IPS-18c (cell line): ENCODE measurements at regions not wholly inside any gene's neighbourhood (a gene's known extent, or its start where the extent isn't known, plus 50 kb on each side); places are given as distances from the start of the nearest gene placed in this dataset.

Source experiments
- H3K4me3 ChIP-seq: 2 replicates; pipeline ENCODE4 v1.7.0; 2013; ENCODE audit warnings: low read depth, mild to moderate bottlenecking, low read length, moderate library complexity; ENCODE audit not compliant: insufficient read depth
- H3K9me3 ChIP-seq: one replicate; pipeline ENCODE4 v1.6.1; 2013; ENCODE audit warnings: mild to moderate bottlenecking, low read length, moderate library complexity; ENCODE audit not compliant: control insufficient read depth, insufficient read depth

DNA sequence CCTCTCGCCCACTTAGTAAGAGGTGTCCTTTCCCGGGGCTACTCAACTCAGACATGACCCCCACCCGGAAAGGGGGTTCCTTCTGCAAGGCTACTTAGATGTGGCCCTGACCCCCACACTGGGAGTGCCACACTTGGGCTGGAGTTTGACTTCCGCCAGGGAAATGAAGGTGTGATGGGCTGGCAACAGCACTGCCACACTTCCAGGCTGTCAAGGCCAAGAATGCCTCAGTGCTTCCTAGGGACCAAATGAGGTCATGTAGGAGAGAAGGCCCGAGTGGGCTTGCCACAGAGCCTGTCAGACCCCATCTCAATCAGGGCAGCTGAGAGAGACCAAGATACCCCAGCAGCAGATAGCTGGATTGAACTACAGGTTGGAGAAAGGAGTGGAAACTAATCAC lies 55.5 kb downstream of the DRD1 start:
- no peak overlapping the region for H3K4me3 ChIP-seq
- H3K9me3 ChIP-seq: no peaks in the 10 kb centered on the region

DNA sequence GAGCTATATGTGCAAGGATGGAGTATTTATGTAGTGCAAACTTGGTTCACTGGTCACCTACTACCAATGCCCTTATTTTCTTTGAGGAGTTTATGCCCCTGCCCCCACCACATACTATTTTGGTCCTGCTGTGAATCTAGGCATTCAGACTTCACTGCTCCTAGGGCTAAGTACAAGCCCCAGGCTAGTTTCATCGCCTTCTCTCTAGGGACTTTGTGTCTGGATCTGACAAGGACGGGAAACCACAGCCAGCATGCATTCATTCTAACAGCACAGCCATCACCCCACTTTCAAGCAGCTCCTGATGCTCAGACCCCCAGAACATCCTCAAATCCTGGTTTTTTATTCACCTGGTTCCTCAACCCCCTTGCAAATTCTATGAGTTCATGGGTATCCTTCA lies 56.8 kb downstream of the DRD1 start:
- Histone ChIP-seq H3K4me3 (no peak overlapping the region), H3K9me3 (no peaks in the 10 kb centered on the region)

DNA sequence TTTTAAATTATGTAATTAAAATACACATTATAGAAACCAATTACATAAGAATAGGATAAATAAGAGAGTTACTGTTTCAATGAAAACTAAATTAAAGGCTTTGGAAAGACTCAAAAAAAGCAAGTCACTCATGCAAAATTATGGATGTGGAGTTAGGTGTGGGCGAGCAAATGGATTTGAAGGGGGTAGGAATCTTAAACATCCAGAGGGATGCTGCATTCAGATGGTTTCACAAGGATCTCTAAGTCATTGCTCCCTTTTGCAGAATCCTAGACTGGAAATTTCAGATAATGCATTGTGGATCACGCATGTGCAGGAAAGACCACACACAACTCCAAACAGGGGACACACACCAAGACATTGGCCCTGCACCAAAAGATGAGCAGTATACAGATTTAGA lies 57.5 kb downstream of the DRD1 start:
- no peaks in the 10 kb centered on the region for H3K9me3 ChIP-seq
- no peak overlapping the region for H3K4me3 ChIP-seq

DNA sequence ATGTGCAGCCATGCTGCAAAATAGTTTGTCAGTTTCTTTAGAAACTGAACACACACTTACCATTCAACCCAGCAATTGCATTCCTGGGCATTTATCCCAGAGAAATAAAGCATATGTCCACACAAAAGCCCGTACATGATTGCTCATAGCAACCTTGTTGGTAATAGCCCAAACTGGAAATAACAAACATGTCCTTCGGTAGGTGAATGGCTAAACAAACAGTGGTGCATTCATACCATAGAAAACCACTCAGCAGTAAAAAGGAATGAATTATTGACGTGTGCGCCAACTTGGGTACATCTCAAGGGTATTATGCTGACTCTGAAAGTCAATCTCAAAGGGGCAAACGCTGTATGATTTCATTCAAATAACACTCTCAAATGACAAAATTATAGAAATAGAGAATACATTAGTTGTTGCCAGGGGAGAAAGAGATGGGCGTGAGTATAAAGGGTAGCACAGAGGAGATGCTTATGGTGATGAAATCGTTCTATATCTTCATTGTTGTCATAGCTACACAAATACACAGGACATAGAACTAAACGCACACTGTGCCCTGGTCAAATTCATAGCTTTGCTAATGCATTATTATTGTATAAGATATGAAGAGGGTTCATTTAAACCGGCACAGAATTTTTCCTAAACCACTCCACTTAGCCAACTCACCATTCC lies 58.2 kb downstream of the DRD1 start:
- no peaks in the 10 kb centered on the region for H3K9me3 ChIP-seq
- no peak overlapping the region for H3K4me3 ChIP-seq

DNA sequence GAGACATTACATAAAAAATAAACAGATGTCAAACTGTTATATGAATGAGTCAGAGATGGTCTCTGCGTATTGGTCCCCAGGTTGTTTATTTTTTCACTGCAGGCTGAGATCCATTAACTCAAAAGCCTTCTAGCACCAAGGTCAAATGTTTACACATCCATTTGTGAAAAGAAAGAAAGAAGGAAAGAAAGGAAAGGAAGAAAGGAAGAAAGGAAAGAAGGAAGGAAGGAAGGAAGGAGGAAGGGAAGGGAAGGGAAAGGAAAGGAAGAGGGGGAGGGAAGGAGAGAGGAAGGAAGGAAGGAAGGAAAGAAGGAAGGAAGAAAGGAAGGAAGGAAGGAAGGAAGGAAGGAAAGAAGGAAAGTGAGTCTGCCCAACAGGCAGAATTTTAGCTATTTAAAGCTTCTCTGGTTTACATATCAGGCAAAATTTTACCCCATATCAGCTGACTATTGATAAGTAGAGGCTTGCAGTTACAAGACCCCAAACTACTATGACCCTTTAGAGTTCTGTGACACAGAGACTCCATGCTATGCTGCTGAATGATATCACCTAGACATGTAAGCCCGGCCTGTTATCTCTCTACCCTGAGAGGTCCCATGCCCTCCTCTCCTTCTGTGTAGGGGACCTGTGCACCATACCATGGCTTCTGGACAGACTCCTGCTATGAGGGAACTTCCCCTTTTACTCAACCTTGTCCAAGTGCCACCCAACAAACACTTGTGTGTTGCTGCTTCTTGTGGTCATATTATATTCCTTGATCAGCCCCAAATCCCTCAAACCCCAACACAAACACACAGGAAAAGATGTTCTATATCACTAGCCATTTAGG lies 59.0 kb downstream of the DRD1 start:
- Histone ChIP-seq H3K9me3 (no peaks in the 10 kb centered on the region), H3K4me3 (no peak overlapping the region)

DNA sequence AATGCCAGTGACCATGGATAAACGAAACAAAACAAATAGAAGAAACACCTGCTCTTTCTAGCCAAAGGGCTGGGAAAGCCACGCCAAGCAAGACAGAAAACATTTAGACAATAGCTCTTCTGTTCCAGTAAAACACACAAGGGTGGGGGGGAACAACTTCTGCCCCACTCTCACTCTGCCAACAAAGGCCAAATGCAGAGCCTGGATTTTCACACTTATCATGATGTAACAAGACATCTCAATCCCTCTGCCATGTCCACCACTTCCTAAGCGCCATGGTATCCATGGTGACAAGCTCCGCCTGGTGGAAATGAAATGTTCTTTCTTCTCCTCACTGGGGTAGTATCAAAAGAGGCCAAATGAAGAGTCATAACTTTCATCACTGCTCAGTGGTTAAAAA lies 60.6 kb downstream of the DRD1 start:
- no peaks in the 10 kb centered on the region for H3K9me3 ChIP-seq
- H3K4me3 ChIP-seq: no peak overlapping the region

DNA sequence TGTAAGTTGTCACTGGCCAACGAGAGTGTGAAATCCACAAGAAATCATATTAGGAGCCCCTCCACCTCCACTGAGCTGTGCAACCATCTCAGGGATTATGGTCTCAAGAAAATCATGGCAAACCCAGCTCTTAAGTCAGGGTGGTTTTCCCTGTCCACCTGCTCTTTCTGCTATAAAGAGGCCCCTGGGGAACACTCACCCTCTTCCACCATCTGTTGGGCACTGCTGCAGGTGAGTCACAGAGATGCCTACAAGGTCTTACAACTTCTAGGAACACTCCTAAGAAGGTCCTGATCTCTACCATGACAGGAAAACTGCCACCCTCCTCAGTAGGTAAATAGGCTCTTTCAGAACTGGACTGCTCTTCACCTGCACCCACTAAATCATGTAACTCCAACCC lies 61.8 kb downstream of the DRD1 start:
- H3K9me3 ChIP-seq: no peaks in the 10 kb centered on the region

DNA sequence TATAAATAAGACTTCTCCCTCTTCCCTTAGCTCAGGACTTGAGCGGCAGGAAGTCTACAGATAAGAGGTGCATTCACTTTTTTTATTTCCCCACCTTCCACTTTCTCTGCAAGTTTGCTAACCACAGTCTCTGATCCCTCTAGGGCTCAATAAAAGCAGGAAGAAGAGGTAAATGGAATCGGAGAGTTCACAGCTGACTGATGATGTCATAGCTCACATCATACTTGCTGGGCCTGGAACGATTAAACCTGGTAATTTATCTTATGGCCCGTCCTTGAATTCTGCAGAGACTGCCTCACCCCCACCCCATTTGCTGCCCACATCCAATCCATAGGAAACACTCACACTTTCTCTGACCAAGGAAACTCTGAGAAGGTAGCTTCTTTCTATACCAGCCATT lies 62.9 kb downstream of the DRD1 start:
- Histone ChIP-seq H3K4me3 (no peak overlapping the region), H3K9me3 (no peaks in the 10 kb centered on the region)

More for the DNA sequence above, 61.8 kb downstream of the DRD1 start:
- no peak overlapping the region for H3K4me3 ChIP-seq

DNA sequence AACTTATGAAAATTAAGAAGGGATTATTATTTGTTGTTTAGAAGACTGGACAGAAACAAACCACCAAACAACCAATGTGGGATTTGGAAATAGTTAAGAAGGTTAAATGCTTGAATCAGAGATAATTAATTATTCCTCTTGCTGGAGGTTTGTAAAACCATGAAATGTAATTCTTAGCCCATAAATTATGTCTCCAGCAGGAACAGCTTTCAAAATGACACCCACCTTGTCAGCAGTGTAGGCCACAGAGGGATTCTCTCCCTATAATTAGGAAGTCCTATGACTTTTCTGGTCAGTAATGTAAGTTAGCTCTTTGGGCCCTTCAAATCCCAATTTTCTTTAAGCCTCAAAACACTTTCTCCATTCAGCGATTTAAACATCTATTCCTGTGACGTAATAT lies 63.3 kb downstream of the DRD1 start:
- Histone ChIP-seq H3K9me3 (no peaks in the 10 kb centered on the region), H3K4me3 (no peak overlapping the region)

DNA sequence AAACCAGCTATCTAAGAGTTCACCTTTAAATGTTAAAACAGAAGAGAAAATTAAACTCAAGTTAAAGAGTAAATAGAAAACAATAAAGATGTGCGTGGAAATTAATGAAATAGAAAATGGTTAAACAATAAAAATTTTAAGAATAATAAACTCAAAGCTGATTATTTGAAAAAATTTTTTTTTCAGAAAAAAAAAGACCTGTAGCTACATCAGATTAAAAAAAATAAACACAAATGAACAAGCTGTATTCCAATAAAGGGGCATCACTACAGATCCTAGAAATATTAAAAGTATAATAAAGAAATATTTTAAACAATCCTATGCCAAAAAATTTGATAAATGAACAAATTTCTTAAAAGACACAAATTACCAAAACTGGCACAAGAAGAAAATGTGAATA lies 64.1 kb downstream of the DRD1 start:
- H3K4me3 ChIP-seq: no peak overlapping the region
- H3K9me3 ChIP-seq: no peaks in the 10 kb centered on the region

DNA sequence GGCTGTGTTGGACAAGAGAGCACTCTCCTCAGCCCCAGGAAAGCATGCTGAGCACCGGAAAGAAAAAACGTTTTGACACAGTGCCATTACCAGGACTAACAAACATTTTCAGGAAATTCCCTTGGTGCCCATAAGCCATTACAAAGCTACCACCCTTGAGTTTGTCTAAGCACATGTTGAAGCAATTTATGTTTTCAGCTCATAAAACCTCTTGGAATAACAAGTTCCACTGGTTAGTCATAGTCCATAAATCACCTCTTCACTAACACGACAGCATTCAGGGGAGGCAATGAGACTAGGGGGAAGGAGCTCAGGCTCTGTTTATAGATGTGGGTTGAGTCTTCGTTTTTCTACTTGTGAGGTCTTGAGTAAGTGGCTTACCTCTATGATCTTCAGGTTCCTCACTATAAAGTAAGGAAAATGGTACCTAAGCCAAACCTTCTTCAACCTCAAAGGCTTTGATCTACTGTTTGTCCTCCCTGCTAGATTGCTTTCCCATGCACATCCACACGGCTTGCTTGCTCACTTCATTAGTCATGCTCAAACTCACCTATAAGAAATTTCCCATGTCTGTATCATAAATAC lies 65.4 kb downstream of the DRD1 start:
- no peaks in the 10 kb centered on the region for H3K9me3 ChIP-seq
- no peak overlapping the region for H3K4me3 ChIP-seq

DNA sequence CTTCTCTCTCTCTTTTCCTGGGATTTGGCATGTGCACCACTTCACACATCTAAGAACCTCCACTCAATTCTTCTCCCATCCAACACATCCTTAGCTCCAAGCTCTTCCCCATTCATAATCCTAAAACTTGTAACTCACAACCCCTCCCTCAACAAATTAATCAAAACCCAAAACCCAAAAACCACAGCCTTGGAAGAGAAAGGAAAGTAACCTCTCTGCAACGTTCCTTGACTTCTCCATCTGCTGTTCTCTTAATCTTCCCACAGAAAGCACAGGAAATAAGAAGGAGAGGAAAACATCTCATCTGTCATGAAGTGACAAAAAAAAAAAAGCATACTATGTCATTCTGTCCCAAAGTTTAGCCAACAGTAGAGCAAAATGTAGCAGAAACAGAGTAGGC lies 66.2 kb downstream of the DRD1 start:
- Histone ChIP-seq H3K4me3 (no peak overlapping the region), H3K9me3 (no peaks in the 10 kb centered on the region)

DNA sequence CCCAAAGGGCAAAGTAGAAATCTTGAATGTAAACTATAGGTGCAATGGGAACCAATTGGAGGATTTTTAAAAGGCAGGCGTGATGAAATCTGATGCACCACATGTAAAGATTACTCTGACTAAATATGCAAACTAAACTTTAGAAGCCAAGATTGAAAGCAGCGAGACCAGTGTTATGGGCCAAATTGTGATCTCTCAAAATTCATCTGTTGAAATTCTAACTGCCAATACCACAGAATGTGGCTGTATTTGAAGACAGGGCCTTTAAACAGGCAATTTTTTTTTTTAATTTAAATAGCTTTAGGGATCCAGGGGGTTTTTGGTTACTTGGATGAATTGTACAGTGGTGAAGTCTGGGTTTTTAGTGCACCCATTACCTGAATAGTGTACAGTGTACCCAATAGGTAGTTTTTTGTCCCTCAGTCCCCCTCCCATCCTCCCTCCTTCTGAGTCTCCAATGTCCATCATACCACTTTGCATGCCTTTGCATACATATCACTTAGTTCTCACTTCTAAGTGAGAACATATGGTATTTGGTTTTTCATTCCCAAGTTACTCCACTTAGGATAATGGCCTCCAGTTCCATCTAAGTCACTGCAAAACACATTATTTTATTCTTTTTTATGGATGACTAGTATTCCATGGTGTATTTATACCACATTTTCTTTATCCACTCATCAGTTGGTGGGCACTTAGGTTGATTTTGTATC lies 69.7 kb downstream of the DRD1 start:
- H3K9me3 ChIP-seq: no peaks in the 10 kb centered on the region

DNA sequence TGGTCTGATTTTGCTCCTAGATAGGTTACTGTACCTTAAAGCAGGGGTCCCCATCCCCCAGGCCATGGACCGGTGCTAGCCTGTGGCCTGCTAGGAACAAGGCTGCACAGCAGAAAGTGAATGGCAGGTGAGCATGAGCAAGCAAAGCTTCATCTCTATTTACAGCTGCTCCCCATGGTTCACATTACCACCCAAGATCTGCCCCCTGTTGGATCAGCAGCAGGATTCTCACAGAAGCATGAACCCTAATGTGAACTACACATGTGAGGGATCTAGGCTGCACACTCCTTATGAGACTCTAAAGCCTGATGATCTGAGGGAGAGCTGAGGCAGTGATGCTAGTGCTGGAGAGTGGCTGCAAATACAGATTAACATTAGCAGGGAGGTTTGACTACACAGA lies 78.1 kb downstream of the DRD1 start:
- Histone ChIP-seq H3K4me3 (no peak overlapping the region), H3K9me3 (no peaks in the 10 kb centered on the region)

More for the DNA sequence above, 69.7 kb downstream of the DRD1 start:
- H3K4me3 ChIP-seq: no peak overlapping the region

DNA sequence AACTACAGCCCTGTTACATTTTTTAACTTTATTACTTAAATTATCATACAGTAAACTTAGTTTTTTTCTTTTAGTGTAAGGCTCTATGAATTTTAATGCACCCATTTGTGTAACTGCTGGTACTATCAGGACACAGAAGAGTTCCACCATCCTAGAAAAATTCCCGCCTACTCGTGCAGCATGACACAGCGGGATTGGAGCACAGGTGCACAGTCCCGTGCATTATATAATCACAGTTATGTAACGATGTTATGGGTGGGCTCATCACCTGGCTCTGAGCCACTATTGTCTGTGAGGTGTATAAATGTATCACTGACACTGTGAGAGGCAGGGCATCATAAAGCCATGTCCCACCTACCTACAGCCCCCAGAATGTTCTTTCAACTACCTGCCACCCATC lies 80.7 kb downstream of the DRD1 start:
- Histone ChIP-seq H3K4me3 (no peak overlapping the region), H3K9me3 (no peaks in the 10 kb centered on the region)

DNA sequence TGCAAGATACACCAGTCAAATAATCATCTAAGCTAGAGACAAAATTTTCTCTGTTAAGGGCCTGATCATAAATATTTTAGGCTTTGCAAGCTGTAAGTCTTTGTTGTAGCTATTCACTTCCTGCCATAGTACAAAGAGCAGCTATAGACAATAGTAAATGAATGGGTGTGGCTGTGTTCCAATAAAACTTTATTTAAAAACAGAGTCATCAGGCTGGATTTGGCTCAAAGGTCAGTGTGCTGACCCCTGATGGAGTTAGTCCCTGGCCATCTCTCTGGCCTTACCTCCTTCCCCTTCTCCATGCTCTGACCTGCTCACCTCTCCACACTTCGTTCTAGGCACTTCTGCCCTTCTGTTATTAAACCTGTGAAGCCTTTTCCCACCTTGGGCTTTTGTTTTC lies 86.0 kb downstream of the DRD1 start:
- Histone ChIP-seq H3K4me3 (no peak overlapping the region), H3K9me3 (peaks cover 3% of the 10 kb centered on the region)

DNA sequence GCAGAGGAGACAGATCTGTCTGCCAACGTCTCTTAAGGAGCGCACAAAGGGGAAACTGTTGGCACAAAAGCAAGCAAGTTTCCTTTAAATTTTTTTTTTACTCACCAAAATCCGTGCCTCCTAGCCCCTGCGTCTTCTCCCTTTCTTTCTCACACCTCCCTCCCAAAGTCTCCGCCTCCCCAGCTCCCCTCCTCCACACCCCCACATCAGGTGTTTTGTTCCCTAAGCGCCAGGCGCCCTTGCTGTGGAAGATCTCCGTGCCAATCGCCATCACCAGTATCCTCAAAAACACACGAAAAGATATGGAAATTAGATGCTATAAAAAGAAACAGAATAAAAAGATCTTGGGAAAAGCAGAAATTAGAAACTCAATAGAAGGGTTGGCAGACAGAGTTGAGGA lies 87.6 kb downstream of the DRD1 start:
- Histone ChIP-seq H3K9me3 (peaks cover 3% of the 10 kb centered on the region), H3K4me3 (no peak overlapping the region)

DNA sequence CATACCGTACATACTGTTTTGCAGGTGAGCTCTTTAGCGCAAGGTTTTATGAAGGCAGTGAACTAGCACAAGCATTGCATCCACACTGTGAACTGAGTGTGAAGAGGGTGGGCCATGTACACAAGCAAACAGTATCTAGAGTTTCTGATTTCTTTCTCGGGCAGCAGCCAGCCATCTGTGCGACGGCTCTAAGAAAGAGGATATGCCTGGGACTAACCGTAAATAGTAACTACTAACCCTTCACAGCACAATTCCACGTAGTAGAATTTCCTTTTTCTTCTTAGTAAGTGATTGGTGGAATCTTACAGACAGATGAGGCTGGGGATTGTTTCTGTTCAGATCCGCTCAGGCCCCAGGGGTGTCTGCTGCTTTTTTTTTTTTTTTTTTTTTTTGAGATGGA lies 89.0 kb downstream of the DRD1 start:
- H3K4me3 ChIP-seq: no peak overlapping the region

More for the DNA sequence above, 89.0 kb downstream of the DRD1 start:
- H3K9me3 ChIP-seq: peaks cover 3% of the 10 kb centered on the region
